ENCODE measurements at regions not wholly inside any gene's neighbourhood (a gene's known extent, or its start where the extent isn't known, plus 50 kb on each side); places are given as distances from the start of the nearest gene placed in this dataset.

DNA sequence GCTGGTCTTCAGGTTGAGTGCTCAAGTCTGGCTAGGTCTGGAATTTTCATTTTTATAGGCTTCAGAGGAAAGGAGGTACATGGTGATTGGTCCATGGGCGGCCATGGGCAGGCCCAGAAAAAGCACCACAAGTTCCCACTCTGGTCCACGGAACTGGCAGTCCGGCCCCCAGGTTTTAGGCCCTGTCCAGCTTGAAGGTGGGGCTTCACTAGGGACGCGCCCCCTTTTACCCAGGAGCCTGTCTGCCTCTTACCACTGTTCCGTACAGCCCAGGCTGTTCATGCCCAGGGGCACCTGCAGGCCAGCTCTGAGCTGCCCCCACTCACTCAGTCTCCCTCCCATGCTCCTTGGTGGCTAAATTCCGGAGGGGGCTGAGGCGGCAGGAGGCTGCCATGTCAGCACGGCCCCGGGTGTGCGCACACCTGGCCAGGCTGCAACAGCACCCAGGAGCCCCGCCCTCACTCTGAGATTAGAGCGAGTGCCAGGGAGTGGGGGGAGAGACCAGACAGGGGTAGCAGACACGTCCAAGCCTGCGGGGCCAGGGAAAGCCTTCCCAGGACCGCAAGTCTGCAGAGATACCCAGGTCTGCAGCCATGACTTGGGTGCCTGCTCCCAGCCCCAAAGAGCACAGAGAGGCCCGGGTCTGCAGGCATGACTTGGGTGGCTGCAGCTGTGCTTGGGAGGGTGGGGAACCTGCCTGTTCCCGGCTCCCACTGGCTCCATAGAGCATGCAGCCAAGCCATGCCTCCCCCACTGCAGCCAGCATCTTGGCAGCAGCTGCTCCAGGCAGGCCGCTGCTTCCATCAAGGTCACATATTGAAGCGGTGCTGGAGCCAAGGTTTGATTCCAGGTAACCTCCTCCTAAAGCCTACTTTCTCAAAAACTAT, 390.2 kb upstream of the SGCD start:
- DNase-seq: no peak

DNA sequence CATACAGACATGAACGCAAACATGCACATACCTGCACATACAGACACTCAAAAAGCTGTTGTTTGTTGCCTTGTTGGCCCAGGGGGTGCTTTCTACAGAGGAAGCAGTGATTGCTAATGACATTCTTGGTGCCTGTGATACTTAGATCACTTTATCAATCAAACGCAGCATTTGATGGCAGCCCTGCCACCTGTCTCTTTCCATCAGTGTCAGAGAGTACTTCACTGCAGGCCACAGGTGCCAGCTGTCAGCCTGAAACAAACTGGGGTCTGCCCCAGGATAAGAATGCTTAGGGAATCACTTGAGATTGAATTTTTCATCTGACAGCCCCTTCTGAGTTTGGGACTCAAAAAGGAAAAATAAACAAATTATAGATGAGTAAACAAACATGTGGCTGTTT, 388.9 kb upstream of the SGCD start:
- no peak for DNase-seq

DNA sequence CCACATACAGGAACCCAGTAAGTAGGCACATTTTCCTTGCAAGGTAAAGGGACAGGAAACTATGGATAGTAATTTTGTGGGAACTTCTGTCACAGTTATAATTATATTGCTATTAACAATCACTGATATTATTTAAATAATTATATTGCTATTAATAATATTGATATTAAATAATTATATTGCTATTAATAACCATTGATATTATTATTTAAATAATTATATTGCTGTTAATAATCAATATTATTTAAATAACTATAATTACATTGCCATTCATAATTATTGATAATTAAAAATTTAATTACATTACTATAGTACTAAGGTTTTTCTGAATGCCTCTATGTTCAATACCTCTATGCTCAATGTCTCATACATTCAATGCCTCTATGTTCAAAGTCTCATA, 385.6 kb upstream of the SGCD start:
- no peak for DNase-seq

DNA sequence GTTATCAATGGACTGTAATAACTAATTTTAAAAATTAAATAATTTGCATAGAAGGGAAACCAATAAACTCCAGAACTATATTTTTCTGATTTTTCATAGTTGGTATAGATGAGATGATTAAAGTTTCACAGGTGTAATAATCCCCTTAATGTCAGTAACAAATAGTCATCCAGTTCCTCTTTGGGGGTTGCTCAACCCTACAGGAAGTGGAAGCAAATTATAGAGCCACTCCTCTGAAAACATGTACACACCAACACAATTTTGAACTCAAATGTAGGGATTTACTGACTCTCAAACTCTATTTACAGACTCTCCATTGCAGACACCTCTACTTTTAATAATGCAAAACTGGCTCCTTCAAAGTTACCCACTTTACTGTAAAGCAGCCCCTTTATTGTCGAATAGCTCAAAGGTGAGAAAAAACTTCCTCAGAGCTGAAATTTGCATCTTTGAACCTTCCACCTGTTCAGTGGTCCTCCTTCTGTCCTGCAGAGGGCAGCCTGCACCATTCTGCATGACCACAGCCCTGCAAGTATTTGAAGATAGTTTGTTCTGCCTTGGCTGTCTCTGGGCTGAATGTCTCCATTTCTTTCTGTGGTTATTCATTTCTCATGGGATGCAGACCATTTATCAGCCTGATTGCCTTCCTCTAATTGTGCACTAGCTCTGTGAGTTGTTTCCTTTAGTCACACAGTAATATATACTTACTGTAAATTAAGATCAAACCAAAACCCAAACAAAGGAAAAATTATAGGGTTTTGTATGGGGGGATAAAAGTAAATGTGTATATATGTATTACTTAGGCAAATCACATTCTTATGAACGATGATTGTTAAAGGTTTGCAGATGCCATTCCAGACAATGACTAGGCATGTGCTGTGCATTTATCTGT, 383.2 kb upstream of the SGCD start:
- no peak for DNase-seq

DNA sequence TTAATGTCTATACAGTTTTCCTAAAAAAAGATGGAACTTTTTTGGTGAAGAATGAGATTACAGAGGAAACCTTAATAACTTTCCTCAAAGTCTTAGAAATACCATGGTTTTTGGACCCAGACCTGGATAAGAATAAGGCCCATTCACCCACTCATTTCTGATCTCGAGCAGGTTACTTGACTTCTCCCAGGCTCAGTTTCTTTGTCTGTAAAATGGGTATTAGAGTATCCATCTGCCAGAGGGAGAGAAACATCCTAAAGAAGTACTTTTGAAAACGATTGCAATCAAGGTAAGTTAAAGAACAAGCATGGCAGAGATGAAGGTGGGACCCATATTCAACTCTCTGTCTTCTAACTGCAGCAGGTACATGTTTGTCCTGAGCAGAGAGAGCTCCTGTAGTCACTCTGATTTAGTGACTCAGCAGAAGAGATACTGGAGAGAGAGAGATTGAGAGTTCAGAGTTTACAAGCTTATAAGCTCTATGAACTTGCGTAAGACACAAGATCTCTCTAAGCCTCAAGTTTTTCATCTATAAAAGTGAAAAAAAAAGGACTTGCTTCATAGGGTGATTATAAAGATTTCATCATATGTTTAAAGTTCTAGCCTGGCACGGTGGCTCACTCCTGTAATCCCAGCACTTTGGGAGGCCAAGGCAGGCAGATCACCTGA, 379.4 kb upstream of the SGCD start:
- DNase-seq: no peak

DNA sequence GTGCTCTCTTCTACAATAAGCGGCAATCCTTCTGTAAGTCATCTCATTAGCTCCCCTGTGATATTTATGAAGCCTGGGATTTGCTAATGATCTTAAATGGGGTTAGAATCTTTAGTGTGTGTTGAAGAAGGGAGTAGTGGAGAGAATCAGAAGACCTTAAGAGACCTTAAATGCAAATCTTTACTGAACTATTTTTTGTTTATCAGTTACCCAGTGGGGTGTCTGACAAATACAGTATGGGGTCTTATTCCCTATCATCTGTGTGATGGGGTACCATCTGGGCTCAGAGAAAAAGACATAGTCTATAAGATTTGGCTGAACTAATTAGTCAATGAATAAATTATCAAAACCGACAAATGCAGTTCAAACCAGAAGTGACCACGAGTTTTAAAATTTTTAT, 378.4 kb upstream of the SGCD start:
- DNase-seq: no peak

DNA sequence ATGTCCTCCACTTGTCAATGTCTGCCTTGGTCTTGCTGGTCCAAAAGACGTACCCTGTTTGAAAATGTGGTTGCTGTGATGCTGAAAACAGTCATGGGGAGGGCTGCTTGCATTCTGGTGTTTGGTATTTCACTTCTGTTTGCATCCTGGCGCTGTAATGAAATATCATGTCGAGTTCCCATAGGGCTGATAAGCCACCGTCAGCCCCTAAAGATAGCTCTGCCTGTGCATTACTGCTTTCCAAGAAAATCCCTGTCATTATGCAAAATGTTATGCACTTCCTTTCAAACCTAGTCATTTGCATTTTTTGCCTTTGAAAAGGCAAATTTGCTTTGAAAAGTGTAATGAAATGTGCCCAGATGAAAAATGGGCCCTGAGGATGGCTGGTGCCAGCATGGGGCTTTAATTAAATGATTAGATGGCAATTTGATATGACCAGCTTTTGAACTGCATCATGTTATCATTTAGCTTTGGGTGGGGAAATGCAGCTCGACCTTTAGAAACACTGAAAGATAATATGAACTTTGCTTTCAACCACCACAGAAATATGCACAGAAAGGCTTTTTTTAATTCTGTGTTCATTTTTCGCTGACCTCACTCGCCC, 374.4 kb upstream of the SGCD start:
- DNase-seq: no peak

DNA sequence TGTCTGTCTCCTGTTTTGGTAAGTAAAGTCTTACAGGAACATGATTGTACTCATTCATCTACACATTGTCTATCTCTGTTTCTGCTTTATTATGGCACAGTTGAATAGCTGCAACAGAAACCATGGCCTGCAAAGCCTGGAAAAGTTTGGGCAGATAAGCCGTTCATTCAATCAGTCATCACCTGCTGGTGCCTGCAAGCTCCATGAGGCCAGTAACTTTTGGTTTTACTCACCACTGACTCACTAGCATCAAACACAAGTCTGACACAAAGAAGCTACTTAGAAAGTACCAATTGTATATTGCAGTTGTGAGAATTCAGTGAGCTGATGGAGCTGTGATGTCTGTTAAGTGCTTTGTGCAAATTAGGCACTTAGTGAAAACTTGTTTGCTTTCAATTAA, 373.6 kb upstream of the SGCD start:
- no peak for DNase-seq

DNA sequence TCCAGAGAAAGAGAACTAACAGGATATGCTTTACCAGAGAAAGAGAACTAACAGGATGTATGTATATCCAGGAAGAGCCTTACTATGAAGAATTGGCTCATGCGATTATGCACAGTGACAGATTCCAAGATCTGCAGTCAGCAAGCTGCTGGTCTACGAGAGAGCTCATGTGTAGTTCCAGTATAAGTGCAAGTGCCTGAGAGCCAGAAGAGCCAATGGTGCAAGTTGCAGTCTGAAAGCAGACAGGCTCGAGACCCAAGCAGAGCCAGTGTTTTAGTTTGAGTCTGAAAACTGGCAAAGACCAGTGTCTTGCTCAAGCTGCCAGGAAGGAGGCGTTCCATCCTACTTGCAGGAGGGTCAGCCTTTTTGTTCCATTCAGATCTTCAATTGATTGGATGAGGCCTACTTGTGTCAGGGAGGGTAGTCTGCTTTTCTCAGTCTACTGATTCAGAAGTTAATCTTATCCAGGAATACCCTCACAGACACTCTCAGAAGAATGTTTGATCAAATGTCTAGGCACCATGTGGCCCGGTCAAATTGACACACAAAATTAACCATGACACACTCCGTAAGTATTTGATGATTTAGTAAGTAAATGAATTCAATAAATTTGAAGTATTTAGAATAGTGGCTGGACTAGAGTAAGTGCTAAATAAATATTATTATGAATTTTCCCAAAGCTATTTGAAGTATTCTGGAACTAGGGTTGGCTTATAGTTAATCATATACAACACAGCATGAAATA, 372.1 kb upstream of the SGCD start:
- no peak for DNase-seq

DNA sequence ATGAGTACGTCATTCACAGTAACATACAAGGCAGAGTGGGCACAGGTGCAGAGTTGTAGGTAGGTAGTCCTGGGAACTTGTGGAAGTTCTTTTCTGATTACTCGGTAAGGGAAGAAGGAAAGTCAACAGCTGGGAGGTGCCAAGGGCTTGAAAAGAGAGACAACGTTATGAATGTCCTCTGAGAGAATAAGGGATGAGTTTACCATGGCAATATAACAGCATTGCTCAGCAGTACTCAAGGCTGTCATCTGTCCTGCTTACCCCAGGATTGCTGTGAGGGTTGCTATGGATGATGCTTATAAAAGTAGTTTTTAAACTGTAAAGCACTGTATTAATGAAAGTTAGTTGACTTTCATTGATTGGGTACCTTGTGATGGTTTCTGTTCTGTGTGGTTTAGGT, 369.1 kb upstream of the SGCD start:
- DNase-seq: no peak

DNA sequence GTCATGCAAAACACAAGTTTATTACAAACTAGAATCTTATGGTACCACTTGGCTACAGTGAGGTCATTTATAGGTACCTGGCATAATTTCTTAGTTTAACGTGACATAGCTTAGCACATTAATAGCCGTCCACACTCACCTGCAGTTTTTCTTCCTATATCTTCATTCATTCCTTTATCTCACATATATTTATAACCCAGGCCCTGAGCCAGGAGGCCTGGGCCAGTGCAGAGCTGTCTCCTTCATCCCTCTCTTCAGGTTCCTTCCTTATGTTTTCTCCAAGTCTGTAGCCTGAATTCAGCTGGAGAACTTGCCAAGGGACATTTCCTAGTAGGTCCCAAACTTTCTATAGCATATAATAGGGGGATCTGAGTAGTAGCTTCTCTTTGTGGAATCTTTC, 367.9 kb upstream of the SGCD start:
- no peak for DNase-seq

DNA sequence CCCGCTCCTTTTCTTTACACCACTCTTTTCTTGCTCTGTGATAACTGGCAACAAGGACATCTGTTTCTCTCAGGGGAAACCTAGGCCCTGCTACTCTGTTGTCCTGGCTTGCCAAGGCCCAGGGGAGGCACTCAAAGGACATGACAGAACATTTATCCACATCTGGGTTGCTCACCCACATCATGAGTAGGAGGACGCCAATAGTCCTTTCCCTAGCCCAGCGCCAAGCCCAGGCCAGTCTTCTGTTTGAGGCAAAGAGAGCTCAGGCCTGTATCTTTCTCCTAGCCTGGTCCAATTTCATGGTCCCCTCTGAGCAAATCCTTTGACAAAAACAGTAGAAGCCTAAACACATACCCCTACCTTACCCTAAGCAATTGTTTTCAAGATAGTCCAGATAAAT, 366.8 kb upstream of the SGCD start:
- DNase-seq: no peak

DNA sequence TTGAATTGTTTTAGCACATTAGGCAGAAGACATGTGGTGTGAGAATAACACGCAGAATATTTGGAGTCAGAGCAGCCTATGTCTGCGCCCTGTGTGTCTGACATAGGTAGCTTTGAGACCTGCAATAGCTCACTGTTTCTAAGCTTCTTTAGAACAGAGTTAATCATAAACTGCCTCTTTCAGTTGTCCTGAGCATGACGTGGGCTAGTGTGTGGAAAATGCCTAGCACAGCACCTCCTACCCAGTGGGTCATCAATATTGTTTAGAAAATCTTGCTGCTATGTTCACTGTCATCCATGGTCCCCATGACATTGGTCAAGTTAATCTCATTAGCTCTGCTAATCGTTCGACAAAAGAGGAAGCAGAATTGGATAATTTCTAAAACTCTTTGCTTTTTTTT, 357.4 kb upstream of the SGCD start:
- DNase-seq: no peak

DNA sequence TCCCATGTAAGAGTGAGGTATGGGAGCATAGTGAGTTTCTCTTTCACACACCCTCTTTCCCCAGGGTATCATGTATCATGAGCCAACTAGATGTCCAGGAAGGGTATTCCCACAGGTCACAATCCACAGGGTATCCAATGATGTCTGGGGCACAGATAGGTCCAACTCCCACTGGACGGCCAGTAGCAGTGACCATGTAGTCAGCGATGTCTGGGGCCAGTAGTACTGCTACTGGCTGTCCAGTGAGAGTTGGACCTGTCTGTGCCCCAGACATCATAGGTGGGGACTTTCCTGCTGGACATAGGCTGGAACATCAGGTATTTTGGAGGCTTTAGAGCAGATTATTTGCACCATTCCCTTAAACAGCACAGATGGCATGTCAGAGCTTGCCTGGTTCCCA, 352.6 kb upstream of the SGCD start:
- DNase-seq: no peak

DNA sequence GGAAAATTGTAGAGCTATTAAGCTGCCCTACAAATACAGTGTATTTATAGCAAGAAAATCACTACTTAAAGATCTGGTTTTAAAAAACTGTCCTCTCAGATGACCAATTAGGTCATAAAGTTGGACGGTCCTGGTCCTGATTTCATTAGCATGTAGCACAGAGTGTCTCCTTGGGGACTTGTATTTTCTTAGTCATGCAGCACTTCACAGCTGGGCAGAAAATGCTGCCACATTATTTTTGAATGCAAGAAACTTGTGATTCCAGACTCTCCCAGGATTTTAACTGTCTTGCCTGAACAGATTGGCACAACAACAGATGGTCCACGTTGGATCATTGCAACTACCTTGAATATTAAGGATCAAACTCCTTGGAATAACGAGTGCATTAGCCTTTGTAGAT, 348.1 kb upstream of the SGCD start:
- DNase-seq: no peak

DNA sequence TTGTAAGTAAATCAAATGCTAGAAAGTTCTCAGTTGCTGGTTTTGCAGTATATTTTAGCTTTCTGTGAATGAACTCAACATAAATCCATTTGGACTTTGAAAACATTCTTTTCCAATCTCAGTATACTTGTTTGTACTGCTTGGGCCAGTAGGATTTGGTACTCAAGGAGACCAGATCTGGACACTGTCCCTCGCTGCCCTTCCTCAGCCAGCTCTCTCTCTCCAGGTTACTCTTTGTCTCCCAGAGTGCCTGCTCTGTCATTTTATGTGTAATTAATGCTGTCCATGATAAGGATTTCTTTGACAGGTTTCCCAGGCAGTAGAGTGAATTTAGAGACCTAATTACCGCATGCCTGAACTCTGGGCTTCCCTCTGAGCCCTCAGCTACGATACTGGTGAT, 344.6 kb upstream of the SGCD start:
- no peak for DNase-seq

DNA sequence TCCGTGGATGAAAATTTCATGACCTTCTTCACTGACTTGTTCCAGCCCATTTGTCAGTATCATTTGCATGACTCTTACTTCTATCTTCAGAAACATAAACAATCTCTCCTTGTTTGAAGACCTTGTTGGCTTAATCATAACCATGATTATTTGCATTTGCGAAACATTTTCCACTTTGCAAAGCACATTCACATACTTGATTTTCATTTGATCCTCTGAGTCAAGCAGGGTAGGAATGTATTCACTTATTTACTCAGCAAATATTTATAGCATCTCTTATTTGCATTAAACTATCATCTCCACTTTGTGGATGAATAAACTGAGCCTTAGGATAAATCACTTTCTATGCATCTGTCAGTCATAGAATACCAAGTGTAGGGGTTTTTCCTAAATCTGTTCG, 343.0 kb upstream of the SGCD start:
- no peak for DNase-seq

DNA sequence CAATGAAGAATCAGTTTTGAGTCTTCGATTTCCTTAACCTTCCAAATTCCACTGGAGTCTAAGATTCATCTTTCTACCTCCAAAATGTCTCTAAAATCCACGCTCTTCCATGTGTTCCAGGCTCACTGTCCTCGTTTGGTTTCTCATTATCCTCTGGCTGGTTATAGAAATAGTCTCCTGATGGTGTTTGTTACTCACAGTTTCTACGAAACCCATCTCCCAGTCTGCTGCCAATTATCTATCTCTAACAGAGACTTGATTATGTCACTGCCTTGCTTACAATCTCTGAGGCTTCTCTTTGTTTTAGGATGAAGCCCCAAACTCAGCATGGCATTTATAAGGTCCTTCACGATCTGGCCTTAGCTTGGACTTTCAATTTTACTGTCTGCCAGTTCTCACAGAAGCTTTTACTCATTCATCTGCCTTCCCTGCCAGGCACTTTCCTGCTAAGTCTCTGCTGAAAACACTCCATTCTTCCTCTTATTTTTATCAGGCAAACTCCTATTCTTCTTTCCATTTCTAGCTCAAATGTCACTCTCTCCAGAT, 339.6 kb upstream of the SGCD start:
- DNase-seq: no peak

DNA sequence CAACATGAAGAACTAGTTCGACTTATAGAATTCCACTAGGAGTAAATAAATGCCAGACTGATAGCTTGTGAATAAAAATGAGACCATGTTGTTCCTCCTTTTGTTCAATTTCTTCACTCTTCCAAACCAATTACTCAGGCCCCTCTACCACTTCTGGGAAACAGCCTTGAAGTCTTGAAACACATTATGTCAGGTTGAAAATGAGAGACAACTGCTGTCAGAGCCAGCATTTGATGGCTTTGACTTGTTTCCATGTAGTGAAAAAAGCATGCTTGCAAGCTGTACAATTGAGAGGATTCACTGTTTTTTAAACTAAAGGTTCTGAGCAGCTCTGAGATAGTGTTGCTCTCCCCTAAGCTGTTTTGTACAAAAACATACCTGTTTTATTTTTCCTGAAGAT, 337.1 kb upstream of the SGCD start:
- DNase-seq: no peak

DNA sequence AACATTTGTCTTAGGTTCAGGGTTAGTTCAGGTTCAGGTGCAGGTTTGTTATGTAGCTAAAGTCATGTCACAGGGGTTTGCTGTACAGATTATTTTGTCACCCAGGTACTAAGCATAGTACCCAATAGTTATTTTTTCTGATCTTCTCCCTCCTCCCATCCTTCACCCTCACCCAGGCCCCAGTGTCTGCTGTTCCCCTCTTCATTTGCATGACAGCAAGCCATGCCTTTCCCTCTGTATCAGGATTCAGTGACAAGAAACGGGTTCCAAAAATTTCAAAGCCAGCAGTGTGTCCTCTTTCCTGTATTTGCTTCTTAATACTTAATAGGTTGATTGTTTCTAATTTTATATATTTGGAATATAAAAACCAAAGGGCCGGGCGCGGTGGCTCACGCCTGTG, 330.8 kb upstream of the SGCD start:
- no peak for DNase-seq

DNA sequence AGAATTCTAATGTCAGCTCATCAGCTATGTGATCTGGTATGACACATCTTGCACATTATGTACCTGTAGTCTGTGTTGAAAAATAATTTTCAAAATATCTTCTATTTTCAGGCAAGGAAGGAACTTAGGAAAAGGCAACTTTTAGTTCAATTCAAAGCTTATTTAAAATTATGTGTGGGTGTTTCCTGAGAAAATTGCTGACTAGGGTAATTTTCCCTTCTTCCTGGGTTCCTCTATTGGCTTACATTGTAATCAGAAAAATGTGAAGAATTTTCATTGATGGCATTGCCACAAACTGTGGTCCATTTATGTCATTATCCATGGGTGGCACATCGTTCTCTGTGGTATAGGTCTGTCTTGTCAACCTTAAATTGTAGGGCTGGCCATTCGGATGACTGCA, 328.7 kb upstream of the SGCD start:
- no peak for DNase-seq

DNA sequence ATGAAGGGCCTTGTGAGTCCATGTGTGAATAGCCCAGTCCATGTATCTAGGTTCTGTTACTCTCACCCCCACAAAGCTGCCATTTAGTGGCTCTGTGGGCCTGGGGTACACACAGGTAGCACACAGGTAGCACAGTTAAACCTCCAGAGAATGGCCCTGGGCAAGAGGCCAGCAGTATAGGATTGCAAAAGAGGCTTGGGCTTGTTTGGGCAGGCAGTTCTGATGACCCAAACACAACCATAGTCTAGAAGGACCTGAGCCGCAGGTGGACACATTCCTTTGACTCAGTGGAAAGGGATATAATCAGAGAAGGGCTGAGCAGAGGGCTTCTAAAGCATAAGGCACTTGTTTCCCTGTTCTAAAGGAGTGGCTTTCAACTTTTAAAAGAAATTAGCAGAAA, 326.8 kb upstream of the SGCD start:
- DNase-seq: no peak
